GM12872 (cell line): ENCODE measurements at regions not wholly inside any gene's neighbourhood (a gene's known extent, or its start where the extent isn't known, plus 50 kb on each side); places are given as distances from the start of the nearest gene placed in this dataset.

Experiments
- TF ChIP-seq, protein P1 (sequence below): IDR thresholded peaks from 3 replicates; pipeline ENCODE4 v1.5.1; 2011; ENCODE audit warnings: low read depth, mild to moderate bottlenecking, low read length, moderate library complexity; ENCODE audit not compliant: insufficient read depth

DNA sequence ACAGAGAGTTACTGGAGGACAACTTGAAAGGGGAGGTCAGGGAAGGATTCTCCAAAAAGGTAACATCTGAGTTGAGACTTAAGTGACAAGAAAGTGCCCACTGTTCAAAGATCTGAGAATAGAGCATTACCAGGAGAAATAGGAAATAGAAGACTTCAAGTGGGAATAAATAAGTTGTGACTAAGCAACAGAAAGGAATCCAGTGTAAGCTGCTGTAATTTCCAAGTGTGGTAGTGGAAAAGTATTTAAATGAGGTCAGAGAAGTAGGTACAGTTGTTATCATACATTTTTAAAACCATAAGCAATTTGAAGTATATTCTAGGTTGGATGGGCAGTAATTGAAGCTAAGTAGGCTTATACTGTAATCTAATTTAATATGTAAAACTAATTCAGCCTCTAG lies 211.9 kb downstream of the FBXO8 start:
- TF ChIP-seq, protein P1, sequence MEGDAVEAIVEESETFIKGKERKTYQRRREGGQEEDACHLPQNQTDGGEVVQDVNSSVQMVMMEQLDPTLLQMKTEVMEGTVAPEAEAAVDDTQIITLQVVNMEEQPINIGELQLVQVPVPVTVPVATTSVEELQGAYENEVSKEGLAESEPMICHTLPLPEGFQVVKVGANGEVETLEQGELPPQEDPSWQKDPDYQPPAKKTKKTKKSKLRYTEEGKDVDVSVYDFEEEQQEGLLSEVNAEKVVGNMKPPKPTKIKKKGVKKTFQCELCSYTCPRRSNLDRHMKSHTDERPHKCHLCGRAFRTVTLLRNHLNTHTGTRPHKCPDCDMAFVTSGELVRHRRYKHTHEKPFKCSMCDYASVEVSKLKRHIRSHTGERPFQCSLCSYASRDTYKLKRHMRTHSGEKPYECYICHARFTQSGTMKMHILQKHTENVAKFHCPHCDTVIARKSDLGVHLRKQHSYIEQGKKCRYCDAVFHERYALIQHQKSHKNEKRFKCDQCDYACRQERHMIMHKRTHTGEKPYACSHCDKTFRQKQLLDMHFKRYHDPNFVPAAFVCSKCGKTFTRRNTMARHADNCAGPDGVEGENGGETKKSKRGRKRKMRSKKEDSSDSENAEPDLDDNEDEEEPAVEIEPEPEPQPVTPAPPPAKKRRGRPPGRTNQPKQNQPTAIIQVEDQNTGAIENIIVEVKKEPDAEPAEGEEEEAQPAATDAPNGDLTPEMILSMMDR = no peak

DNA sequence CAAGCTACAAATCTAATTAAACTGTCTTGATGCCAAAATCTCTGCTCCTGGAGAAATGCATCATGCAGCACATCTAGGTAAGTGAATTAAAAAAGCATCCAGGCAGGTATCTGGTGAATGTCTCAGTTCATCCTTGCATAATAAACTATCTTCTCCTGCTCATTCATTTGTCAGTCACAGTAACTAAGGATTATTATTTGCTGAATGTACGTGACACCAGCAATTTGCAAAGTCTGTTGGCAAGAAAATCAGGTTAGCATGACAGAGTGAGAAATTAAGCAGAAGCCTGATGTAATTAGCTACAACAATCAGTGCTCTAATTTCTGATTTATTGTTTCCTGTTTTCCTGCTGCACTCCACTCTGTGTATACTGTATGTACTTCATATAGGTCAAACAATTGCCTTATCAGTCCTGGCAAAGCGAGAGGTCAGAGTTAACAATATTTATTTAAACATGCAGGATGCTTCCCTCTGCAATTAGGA lies 213.6 kb downstream of the FBXO8 start:
- TF ChIP-seq, protein P1 = no peak

DNA sequence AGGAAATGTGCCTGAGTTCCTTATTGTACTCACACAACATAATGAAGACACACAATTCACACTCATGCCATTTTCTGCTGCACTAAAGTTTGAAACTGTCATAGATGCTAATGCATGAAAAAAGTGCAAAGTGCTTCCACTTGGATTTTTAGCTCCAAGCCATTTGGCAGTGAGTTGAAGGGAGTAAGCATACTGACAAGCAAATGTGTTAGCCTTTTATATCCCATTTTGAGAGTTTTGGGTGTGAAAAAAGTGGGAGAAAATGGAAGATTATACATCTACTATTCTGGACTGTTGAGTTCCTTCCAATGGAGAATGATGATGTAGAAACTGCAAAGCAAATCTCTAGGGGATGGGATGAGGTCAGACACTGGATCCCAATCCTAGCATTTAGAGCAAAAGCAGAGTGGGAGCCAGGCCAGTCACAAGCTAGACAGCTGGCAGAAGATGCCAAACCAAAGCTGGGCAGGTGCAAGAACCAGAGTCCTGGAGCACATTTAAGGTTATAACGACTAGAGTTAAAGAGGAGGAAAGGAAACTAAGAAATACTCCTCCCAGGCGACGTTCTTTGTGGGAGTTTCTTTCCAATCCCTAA lies 216.8 kb downstream of the FBXO8 start:
- TF ChIP-seq, protein P1 = no peak

DNA sequence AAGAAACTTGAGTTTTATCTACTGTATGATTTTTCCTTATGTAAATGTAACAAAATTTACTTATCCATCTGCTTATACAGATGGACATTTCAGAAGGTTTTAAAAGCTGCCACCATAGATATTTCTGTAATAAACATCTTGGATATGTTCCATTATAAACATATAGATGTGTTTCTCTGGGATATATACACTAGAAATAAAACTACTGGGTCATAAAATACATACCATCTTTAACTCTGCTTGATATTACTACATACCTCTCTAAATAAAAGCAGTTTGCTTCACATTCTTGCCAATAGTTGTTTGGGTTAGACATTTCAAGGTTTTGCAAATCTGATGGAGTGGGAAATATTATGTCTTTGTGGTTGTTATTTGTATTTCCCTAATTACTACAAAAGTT lies 220.6 kb downstream of the FBXO8 start:
- TF ChIP-seq, protein P1 = no peak

DNA sequence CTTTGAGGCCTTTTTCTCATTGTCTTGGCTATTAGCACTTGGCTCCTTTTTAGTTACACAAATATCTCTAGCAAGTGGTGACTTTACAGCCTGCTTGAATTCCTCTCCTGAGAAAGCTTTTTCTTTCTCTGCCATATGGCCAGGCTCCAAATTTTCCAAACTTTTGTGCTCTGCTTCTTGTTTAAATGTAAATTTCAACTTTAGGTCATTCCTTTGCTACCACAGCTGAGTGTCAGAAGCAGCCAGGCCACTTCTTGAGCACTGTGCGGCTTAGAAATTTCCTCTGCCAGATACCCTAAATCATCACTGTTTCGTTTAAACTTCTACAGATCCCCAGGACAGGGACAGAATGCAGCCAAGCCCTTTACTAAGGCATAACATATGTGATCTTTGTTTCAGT lies 222.4 kb downstream of the FBXO8 start:
- TF ChIP-seq, protein P1 = no peak

DNA sequence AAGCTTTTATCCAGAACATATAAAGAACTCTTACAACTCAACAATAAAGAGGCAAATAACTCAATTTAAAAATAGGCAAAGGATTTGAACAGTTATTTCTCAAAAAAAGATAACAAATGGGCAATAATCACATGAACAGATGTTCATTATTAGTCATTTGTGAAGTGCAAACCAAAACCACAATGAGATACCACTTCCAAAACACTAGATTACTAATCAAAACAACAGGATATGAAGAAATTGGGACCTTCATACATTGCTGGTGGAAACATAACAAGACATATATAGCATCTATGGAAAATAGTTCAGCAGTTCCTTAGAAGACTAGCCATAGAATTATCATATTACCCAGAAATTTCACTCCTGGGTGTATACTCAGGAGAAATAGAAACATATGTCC lies 224.6 kb downstream of the FBXO8 start:
- TF ChIP-seq, protein P1 = no peak

DNA sequence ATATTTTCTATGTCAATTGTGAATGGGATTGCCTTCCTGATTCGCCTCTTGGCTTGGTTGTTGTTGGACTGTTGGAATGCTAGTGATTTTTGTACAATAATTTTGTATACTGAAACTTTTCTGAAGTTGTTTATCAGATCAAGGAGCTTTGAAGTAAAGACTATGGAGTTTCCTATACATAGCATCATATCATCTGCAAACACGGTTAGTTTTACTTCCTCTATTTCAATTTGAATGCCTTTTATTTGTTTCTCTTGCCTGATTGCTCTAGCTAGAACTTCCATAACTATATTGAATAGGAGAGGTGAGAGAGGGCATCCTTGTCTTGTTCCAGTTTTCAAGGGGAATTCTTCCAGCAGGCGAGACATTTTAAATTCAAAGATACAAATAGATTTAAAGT lies 226.5 kb downstream of the FBXO8 start:
- TF ChIP-seq, protein P1 = no peak
